ENCODE measurements at regions not wholly inside any gene's neighbourhood (a gene's known extent, or its start where the extent isn't known, plus 50 kb on each side); places are given as distances from the start of the nearest gene placed in this dataset.

- DNase-seq = no peak
- in situ Hi-C loops (cut with MboI; ENCODE audit: low pct_unique_long_range_greater_than_20kb, low sequenced_read_pairs) = no loop called here
These were observed 271.8 kb downstream of the PRL start for GRCh38 chr6:22024973-22025467.

GRCh38 chr6:22025468-22026163, 271.2 kb downstream of the PRL start:
- peak; percentile 92 for DNase-seq
- in situ Hi-C loops (cut with MboI; ENCODE audit: low pct_unique_long_range_greater_than_20kb, low sequenced_read_pairs) = no loop called here

GRCh38 chr6:22026164-22026678, 270.6 kb downstream of the PRL start:
- in situ Hi-C loops (cut with MboI; ENCODE audit: low pct_unique_long_range_greater_than_20kb, low sequenced_read_pairs) = no loop called here
- DNase-seq = no peak

GRCh38 chr6:22027040-22027725, 269.7 kb downstream of the PRL start:
- peak; percentile 42 for DNase-seq

GRCh38 chr6:22028403-22029090, 268.3 kb downstream of the PRL start:
- DNase-seq = no peak
- in situ Hi-C loops (cut with MboI; ENCODE audit: low pct_unique_long_range_greater_than_20kb, low sequenced_read_pairs) = no loop called here

More at GRCh38 chr6:22027040-22027725, 269.7 kb downstream of the PRL start:
- in situ Hi-C loops (cut with MboI; ENCODE audit: low pct_unique_long_range_greater_than_20kb, low sequenced_read_pairs) = no loop called here

- DNase-seq = no peak
- in situ Hi-C loops (cut with MboI; ENCODE audit: low pct_unique_long_range_greater_than_20kb, low sequenced_read_pairs) = no loop called here
These were observed 267.7 kb downstream of the PRL start for GRCh38 chr6:22029171-22029570.

- DNase-seq = no peak
- in situ Hi-C loops (cut with MboI; ENCODE audit: low pct_unique_long_range_greater_than_20kb, low sequenced_read_pairs) = no loop called here
These were observed 265.9 kb downstream of the PRL start for GRCh38 chr6:22030730-22031619.

GRCh38 chr6:22035690-22036089, 261.1 kb downstream of the PRL start:
- DNase-seq = no peak
- in situ Hi-C loops (cut with MboI; ENCODE audit: low pct_unique_long_range_greater_than_20kb, low sequenced_read_pairs) = no loop called here

GRCh38 chr6:22036275-22036674, 260.6 kb downstream of the PRL start:
- in situ Hi-C loops (cut with MboI; ENCODE audit: low pct_unique_long_range_greater_than_20kb, low sequenced_read_pairs) = no loop called here
- DNase-seq = no peak

- in situ Hi-C loops (cut with MboI; ENCODE audit: low pct_unique_long_range_greater_than_20kb, low sequenced_read_pairs) = no loop called here
- DNase-seq = no peak
These were observed 260.1 kb downstream of the PRL start for GRCh38 chr6:22036699-22037098.

GRCh38 chr6:22041797-22042480, 254.9 kb downstream of the PRL start:
- no peak for DNase-seq
- in situ Hi-C loops (cut with MboI; ENCODE audit: low pct_unique_long_range_greater_than_20kb, low sequenced_read_pairs) = no loop called here

GRCh38 chr6:22042706-22043105, 254.1 kb downstream of the PRL start:
- no peak for DNase-seq
- in situ Hi-C loops (cut with MboI; ENCODE audit: low pct_unique_long_range_greater_than_20kb, low sequenced_read_pairs) = no loop called here

- DNase-seq = no peak
- in situ Hi-C loops (cut with MboI; ENCODE audit: low pct_unique_long_range_greater_than_20kb, low sequenced_read_pairs) = no loop called here
These were observed 253.4 kb downstream of the PRL start for GRCh38 chr6:22043284-22043962.

GRCh38 chr6:22045261-22045912, 251.4 kb downstream of the PRL start:
- no peak for DNase-seq
- in situ Hi-C loops (cut with MboI; ENCODE audit: low pct_unique_long_range_greater_than_20kb, low sequenced_read_pairs) = no loop called here

GRCh38 chr6:22049002-22049401, 247.8 kb downstream of the PRL start:
- in situ Hi-C loops (cut with MboI; ENCODE audit: low pct_unique_long_range_greater_than_20kb, low sequenced_read_pairs) = no loop called here
- DNase-seq = no peak

- DNase-seq = peak; percentile 15
- in situ Hi-C loops (cut with MboI; ENCODE audit: low pct_unique_long_range_greater_than_20kb, low sequenced_read_pairs) = no loop called here
These were observed 243.3 kb downstream of the PRL start for GRCh38 chr6:22053391-22053997.

- no peak for DNase-seq
- in situ Hi-C loops (cut with MboI; ENCODE audit: low pct_unique_long_range_greater_than_20kb, low sequenced_read_pairs) = no loop called here
These were observed 240.4 kb downstream of the PRL start for GRCh38 chr6:22056398-22056797.

Data from KBM-7 (cell line).